ENCODE measurements at regions not wholly inside any gene's neighbourhood (a gene's known extent, or its start where the extent isn't known, plus 50 kb on each side); places are given as distances from the start of the nearest gene placed in this dataset.

GRCh38 chr14:25861406-25861805, 736.4 kb downstream of the NOVA1 start:
- TF ChIP-seq POLR2A (IDR thresholded peaks at IDR 0.05), result no peak
- no peak for TF ChIP-seq CTCF (IDR thresholded peaks at IDR 0.05)
